GM12865 (cell line): ENCODE measurements at regions not wholly inside any gene's neighbourhood (a gene's known extent, or its start where the extent isn't known, plus 50 kb on each side); places are given as distances from the start of the nearest gene placed in this dataset.

Experiments
- DNase-seq: peaks from one replicate; pipeline ENCODE4 v3.0.0; 2010; ENCODE audit warnings: low read depth
- H3K4me3 ChIP-seq: 2 replicates; pipeline ENCODE4 v1.5.1; 2011; ENCODE audit warnings: mild to moderate bottlenecking, low read depth, low read length, control low read depth
- CTCF ChIP-seq: IDR thresholded peaks from 2 replicates; pipeline ENCODE4 v1.5.1; 2011; ENCODE audit warnings: low read length, control low read depth, low read depth, inconsistent platforms; ENCODE audit not compliant: insufficient read depth; ENCODE audit errors: missing control alignments

- no peak for DNase-seq
- no peak overlapping the region for H3K4me3 ChIP-seq
- no peak for TF ChIP-seq CTCF
Observed at GRCh38 chr2:200146501-200146900, 160.0 kb upstream of the SPATS2L start.

- DNase-seq: no peak
- H3K4me3 ChIP-seq: no peak overlapping the region
- no peak for TF ChIP-seq CTCF
Observed at GRCh38 chr2:200147371-200147770, 159.1 kb upstream of the SPATS2L start.

- no peak for DNase-seq
- H3K4me3 ChIP-seq: no peak overlapping the region
- no peak for TF ChIP-seq CTCF
Observed at GRCh38 chr2:200148366-200148765, 158.1 kb upstream of the SPATS2L start.

- TF ChIP-seq CTCF: no peak
- DNase-seq: no peak
- H3K4me3 ChIP-seq: no peak overlapping the region
Observed at GRCh38 chr2:200150411-200151086, 155.9 kb upstream of the SPATS2L start.

- no peak for DNase-seq
- no peak overlapping the region for H3K4me3 ChIP-seq
- TF ChIP-seq CTCF: no peak
Observed at GRCh38 chr2:200155652-200156051, 150.8 kb upstream of the SPATS2L start.

GRCh38 chr2:200156166-200156835 is 150.2 kb upstream of the SPATS2L start:
- H3K4me3 ChIP-seq: no peak overlapping the region
- no peak for DNase-seq
- TF ChIP-seq CTCF: no peak
